ENCODE measurements at regions not wholly inside any gene's neighbourhood (a gene's known extent, or its start where the extent isn't known, plus 50 kb on each side); places are given as distances from the start of the nearest gene placed in this dataset.

DNA sequence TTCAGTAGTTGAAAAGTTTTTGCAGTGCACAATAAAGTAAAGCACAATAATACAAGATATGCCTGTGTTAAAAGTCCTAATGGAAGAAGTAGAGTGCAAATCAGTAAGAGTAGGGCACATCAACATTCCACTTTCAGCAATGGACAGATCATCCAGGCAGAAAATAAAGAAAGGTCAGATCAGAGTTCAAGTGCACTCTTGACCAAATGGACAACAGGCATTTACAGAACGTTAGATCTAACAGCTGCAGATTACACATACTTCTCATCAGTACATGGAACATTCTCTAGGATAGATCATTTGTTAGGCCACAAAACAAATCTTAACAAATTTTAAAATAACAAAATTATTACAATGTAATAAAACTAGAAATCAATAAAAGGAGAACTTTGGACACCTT, 1373.5 kb upstream of the PABPC4L start:
- WGBS, 2 donors: 17 to 56% methylated on average over 1 of the region's 1 CpG
- DNase-seq: no peak

DNA sequence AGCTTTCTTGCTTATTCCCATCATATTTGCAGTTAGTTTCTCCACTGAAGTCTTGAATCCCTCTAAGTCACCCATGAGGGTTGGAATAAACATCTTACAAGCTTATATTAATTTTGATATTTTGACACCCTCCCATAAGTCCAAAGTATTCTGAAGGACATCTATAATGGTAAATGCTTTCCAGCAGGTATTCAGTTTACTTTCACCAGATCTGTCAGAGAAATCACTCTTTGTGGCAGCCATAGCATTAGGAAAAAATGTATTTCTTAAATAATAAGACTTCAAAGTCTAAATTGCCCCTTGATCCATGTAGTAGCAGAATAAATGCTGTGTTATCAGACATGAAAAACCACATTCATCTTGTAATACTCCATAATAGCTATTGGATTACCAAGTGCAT, 1371.7 kb upstream of the PABPC4L start:
- Histone ChIP-seq H3K9me3 (no peaks in the 10 kb centered on the region), H3K27ac (no peak overlapping the region), H3K36me3 (no peaks in the 10 kb centered on the region), H3K27me3 (no peaks in the 10 kb centered on the region), H3K4me1 (no peaks in the 10 kb centered on the region), H3K4me3 (no peak overlapping the region)
- DNase-seq: no peak
- no peak for TF ChIP-seq CTCF (IDR thresholded peaks at IDR 0.05)
- TF ChIP-seq POLR2AphosphoS5 (IDR thresholded peaks at IDR 0.05): no peak
- no peak for TF ChIP-seq POLR2A (IDR thresholded peaks at IDR 0.05)
- TF ChIP-seq EP300 (IDR thresholded peaks at IDR 0.05): no peak
- intact Hi-C loops (cut with DNase I): no loop called here

More for the DNA sequence above, 1373.5 kb upstream of the PABPC4L start:
- Histone ChIP-seq H3K4me1 (no peaks in the 10 kb centered on the region), H3K27ac (no peak overlapping the region), H3K27me3 (no peaks in the 10 kb centered on the region), H3K9me3 (no peaks in the 10 kb centered on the region), H3K4me3 (no peak overlapping the region), H3K36me3 (no peaks in the 10 kb centered on the region)
- TF ChIP-seq POLR2A (IDR thresholded peaks at IDR 0.05) (no peak), CTCF (IDR thresholded peaks at IDR 0.05) (no peak), EP300 (IDR thresholded peaks at IDR 0.05) (no peak), POLR2AphosphoS5 (IDR thresholded peaks at IDR 0.05) (no peak)
- intact Hi-C loops (cut with DNase I): no loop called here

GRCh38 chr4:135564090-135564489, 1362.5 kb upstream of the PABPC4L start:
- WGBS, 2 donors: 21 to 69% methylated on average over 1 of the region's 1 CpG

GRCh38 chr4:135553213-135553612, 1351.6 kb upstream of the PABPC4L start:
- no peaks in the 10 kb centered on the region for H3K4me1 ChIP-seq
- H3K27me3 ChIP-seq: no peaks in the 10 kb centered on the region
- intact Hi-C loops (cut with DNase I): no loop called here
- H3K9me3 ChIP-seq: no peaks in the 10 kb centered on the region
- no peak overlapping the region for H3K4me3 ChIP-seq
- no peaks in the 10 kb centered on the region for H3K36me3 ChIP-seq
- no peak overlapping the region for H3K27ac ChIP-seq
- 54 to 61% methylated on average over 1 of the region's 1 CpG for whole genome bisulfite sequencing, 2 donors
- no peak for TF ChIP-seq CTCF (IDR thresholded peaks at IDR 0.05)
- TF ChIP-seq POLR2AphosphoS5 (IDR thresholded peaks at IDR 0.05): no peak
- no peak for TF ChIP-seq EP300 (IDR thresholded peaks at IDR 0.05)
- no peak for TF ChIP-seq POLR2A (IDR thresholded peaks at IDR 0.05)
- DNase-seq: no peak

More at GRCh38 chr4:135564090-135564489, 1362.5 kb upstream of the PABPC4L start:
- DNase-seq: no peak
- Histone ChIP-seq H3K36me3 (no peaks in the 10 kb centered on the region), H3K4me3 (no peak overlapping the region), H3K9me3 (no peaks in the 10 kb centered on the region), H3K27ac (no peak overlapping the region), H3K4me1 (no peaks in the 10 kb centered on the region), H3K27me3 (no peaks in the 10 kb centered on the region)
- intact Hi-C loops (cut with DNase I): no loop called here
- TF ChIP-seq EP300 (IDR thresholded peaks at IDR 0.05) (no peak), POLR2A (IDR thresholded peaks at IDR 0.05) (no peak), POLR2AphosphoS5 (IDR thresholded peaks at IDR 0.05) (no peak), CTCF (IDR thresholded peaks at IDR 0.05) (no peak)

- Histone ChIP-seq H3K36me3 (no peaks in the 10 kb centered on the region), H3K4me3 (no peak overlapping the region), H3K27ac (no peak overlapping the region), H3K27me3 (no peaks in the 10 kb centered on the region), H3K9me3 (no peaks in the 10 kb centered on the region), H3K4me1 (no peaks in the 10 kb centered on the region)
- no peak for DNase-seq
- intact Hi-C loops (cut with DNase I): no loop called here
- WGBS, 2 donors: 60 to 77% methylated on average over 3 of the region's 3 CpGs
- TF ChIP-seq EP300 (IDR thresholded peaks at IDR 0.05) (no peak), CTCF (IDR thresholded peaks at IDR 0.05) (no peak), POLR2A (IDR thresholded peaks at IDR 0.05) (no peak), POLR2AphosphoS5 (IDR thresholded peaks at IDR 0.05) (no peak)
Measured at GRCh38 chr4:135552131-135552530, 1350.5 kb upstream of the PABPC4L start.
